Peyer's patch (tissue), 4 donors: ENCODE measurements at regions not wholly inside any gene's neighbourhood (a gene's known extent, or its start where the extent isn't known, plus 50 kb on each side); places are given as distances from the start of the nearest gene placed in this dataset.
"Not testable (repeated sequence)": the region's sequence is repeated elsewhere in the genome, so short reads cannot be mapped to it uniquely, and the experiment has no call there.

Experiments used
- CTCF ChIP-seq, 6 experiments: fragments of 450-650 bp in 4 of 6; fragments of 200-600 bp in 2 of 6; sonication (generic) in 1 of 6; IDR thresholded peaks; one replicate each; pipeline ENCODE4 v1.5.1; 2017 to 2019; ENCODE audit warnings: antibody characterized with exemption in 6 of 6, mild to moderate bottlenecking in 3 of 6, moderate library complexity in 1 of 6
- POLR2A ChIP-seq, 2 donors: fragments of 450-650 bp; IDR thresholded peaks; one replicate each; pipeline ENCODE4 v1.5.1; 2017; ENCODE audit warnings: antibody characterized with exemption in 2 of 2, mild to moderate bottlenecking in 2 of 2, moderate library complexity in 2 of 2

GRCh38 chr21:9006111-9006510 is 1515.3 kb upstream of the TPTE start:
- TF ChIP-seq CTCF, POLR2A (IDR thresholded peaks at IDR 0.05): not testable (repeated sequence)
